GM23338 (cell line): ENCODE measurements at regions not wholly inside any gene's neighbourhood (a gene's known extent, or its start where the extent isn't known, plus 50 kb on each side); places are given as distances from the start of the nearest gene placed in this dataset.

Experiments used
- ATAC-seq: fragments of 200-7000 bp; cut with Tn5 transposase; 3 replicates; pipeline ENCODE4 v1.9.1; 2020
- DNase-seq: peaks from one replicate; pipeline ENCODE4 v3.0.0-alpha.2; 2015; ENCODE audit warnings: low spot score
- H2AFZ ChIP-seq: fragments of 200-600 bp; sonication (generic); 2 replicates; pipeline ENCODE4 v1.8.0; 2016; ENCODE audit warnings: antibody characterized with exemption, mild to moderate bottlenecking, moderate library complexity
- H3F3A ChIP-seq: fragments of 200-600 bp; sonication (generic); replicated peaks from 2 replicates; pipeline ENCODE4 v1.8.0; 2017; ENCODE audit warnings: antibody characterized with exemption, mixed run types, low read depth
- H3K27ac ChIP-seq: fragments of 200-600 bp; sonication (generic); 2 replicates; pipeline ENCODE4 v1.6.1; 2016; ENCODE audit warnings: low read depth
- H3K27me3 ChIP-seq: fragments of 200-600 bp; sonication (generic); 2 replicates; pipeline ENCODE4 v1.8.0; 2016; ENCODE audit warnings: mild to moderate bottlenecking, mixed run types, moderate library complexity; ENCODE audit not compliant: insufficient read depth
- H3K36me3 ChIP-seq: fragments of 200-600 bp; sonication (generic); 2 replicates; pipeline ENCODE4 v1.8.0; 2016; ENCODE audit warnings: mild to moderate bottlenecking; ENCODE audit not compliant: insufficient read depth
- H3K4me1 ChIP-seq: fragments of 200-600 bp; sonication (generic); 2 replicates; pipeline ENCODE4 v1.8.0; 2016; ENCODE audit warnings: mild to moderate bottlenecking, moderate library complexity; ENCODE audit not compliant: insufficient read depth
- H3K4me2 ChIP-seq: fragments of 200-600 bp; sonication (generic); 2 replicates; pipeline ENCODE4 v1.7.1; 2017; ENCODE audit warnings: mixed run types
- H3K4me3 ChIP-seq: fragments of 200-600 bp; sonication (generic); 2 replicates; pipeline ENCODE4 v1.6.1; 2016; ENCODE audit warnings: mixed run types
- H3K79me2 ChIP-seq: fragments of 200-600 bp; sonication (generic); replicated peaks from 2 replicates; pipeline ENCODE4 v1.8.0; 2017; ENCODE audit warnings: mild to moderate bottlenecking; ENCODE audit not compliant: insufficient read depth
- H3K9me2 ChIP-seq: fragments of 200-600 bp; sonication (generic); 2 replicates; pipeline ENCODE4 v1.8.0; 2017; ENCODE audit not compliant: insufficient read depth
- H4K20me1 ChIP-seq: fragments of 200-600 bp; sonication (generic); replicated peaks from 2 replicates; pipeline ENCODE4 v1.8.0; 2017; ENCODE audit warnings: mild to moderate bottlenecking; ENCODE audit not compliant: insufficient read depth
- H3K27ac Mint-ChIP-seq: 2 replicates; pipeline ENCODE4 v1.8.0; 2020; ENCODE audit warnings: inconsistent platforms, mild to moderate bottlenecking, moderate library complexity, mixed read lengths
- H3K27me3 Mint-ChIP-seq: 3 replicates; pipeline ENCODE4 v1.8.0; 2022; ENCODE audit warnings: low read depth, mild to moderate bottlenecking, moderate library complexity, mixed read lengths, inconsistent platforms; ENCODE audit not compliant: insufficient read depth, poor library complexity
- H3K36me3 Mint-ChIP-seq: 3 replicates; pipeline ENCODE4 v1.8.0; 2021; ENCODE audit warnings: low read depth, mild to moderate bottlenecking, inconsistent platforms, moderate library complexity, mixed read lengths
- H3K4me1 Mint-ChIP-seq: 3 replicates; pipeline ENCODE4 v1.8.0; 2020; ENCODE audit warnings: mild to moderate bottlenecking, inconsistent platforms, mixed read lengths
- H3K4me3 Mint-ChIP-seq: 3 replicates; pipeline ENCODE4 v1.8.0; 2021; ENCODE audit warnings: moderate library complexity, mild to moderate bottlenecking, inconsistent platforms, mixed read lengths
- H3K9me3 Mint-ChIP-seq: 3 replicates; pipeline ENCODE4 v1.8.0; 2020; ENCODE audit warnings: moderate library complexity, mild to moderate bottlenecking, inconsistent platforms, mixed read lengths
- EZH2phosphoT487 ChIP-seq: fragments of 200-600 bp; sonication (generic); IDR thresholded peaks from one replicate; pipeline ENCODE4 v1.8.1; 2018; ENCODE audit warnings: antibody characterized with exemption; ENCODE audit not compliant: unreplicated experiment
- JUNB ChIP-seq: IDR thresholded peaks from one replicate; pipeline ENCODE4 v1.6.1; 2016; ENCODE audit warnings: antibody characterized with exemption; ENCODE audit not compliant: unreplicated experiment
- NANOG ChIP-seq: IDR thresholded peaks from 2 replicates; pipeline ENCODE4 v1.6.1; 2016; ENCODE audit warnings: antibody characterized with exemption, borderline replicate concordance
- POLR2AphosphoS5 ChIP-seq: IDR thresholded peaks from 2 replicates; pipeline ENCODE4 v1.6.1; 2016; ENCODE audit warnings: antibody characterized with exemption, low read depth
- STAT1 ChIP-seq: IDR thresholded peaks from one replicate; pipeline ENCODE4 v1.6.1; 2016; ENCODE audit warnings: antibody characterized with exemption; ENCODE audit not compliant: unreplicated experiment
- ZNF114 ChIP-seq: fragments of 250-450 bp; sonication (Bioruptor Pico); IDR thresholded peaks from 2 replicates; pipeline ENCODE4 v1.5.0; 2020; ENCODE audit warnings: mild to moderate bottlenecking, moderate library complexity
- ZNF331 ChIP-seq: fragments of 250-450 bp; sonication (Bioruptor Pico); IDR thresholded peaks from 2 replicates; pipeline ENCODE4 v1.5.0; 2020; ENCODE audit warnings: low read depth, mild to moderate bottlenecking, moderate library complexity
- TF ChIP-seq, protein P1 (sequence below): fragments of 250-450 bp; sonication (Bioruptor Pico); IDR thresholded peaks from 2 replicates; pipeline ENCODE4 v1.5.0; 2020; ENCODE audit warnings: mild to moderate bottlenecking, moderate library complexity
- TF ChIP-seq, protein P2 (sequence below): IDR thresholded peaks from one replicate; pipeline ENCODE4 v1.6.1; 2018; ENCODE audit warnings: antibody characterized with exemption; ENCODE audit not compliant: unreplicated experiment

DNA sequence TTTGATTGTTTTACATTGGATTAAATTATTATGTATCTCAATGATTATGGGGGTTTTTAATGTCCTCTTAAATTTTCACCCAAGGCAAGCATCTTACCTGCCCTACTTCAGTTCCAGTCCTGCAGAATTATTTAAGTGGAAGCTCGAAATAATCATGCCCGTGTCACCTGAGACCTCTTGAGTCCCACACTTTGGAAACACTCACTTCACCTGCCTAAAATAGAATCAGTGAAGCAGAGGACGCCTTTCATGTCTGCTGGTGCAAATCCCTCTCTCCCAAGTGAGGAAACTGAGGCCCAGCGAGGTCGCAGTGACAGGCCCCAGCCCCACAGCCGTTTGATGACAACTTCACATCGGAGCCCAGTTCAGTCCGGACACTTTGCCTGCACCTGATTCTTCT lies 284.6 kb downstream of the C16orf95 start:
- ATAC-seq, result no peak
- Histone ChIP-seq H3K4me2 (no peak overlapping the region), H3K4me1 (no peaks in the 10 kb centered on the region), H2AFZ (no peak overlapping the region), H3K36me3 (no peaks in the 10 kb centered on the region), H4K20me1 (no peaks in the 10 kb centered on the region), H3F3A (no peaks in the 10 kb centered on the region), H3K27me3 (no peaks in the 10 kb centered on the region), H3K9me2 (0 out of 2 replicates have a peak, but pooled peaks cover 8% of the 10 kb centered on the region), H3K4me3 (no peak overlapping the region), H3K27ac (no peak overlapping the region), H3K79me2 (no peaks in the 10 kb centered on the region)
- TF ChIP-seq ZNF331 (CRISPR knock-in tag) (no peak), NANOG (no peak), STAT1 (no peak), POLR2AphosphoS5 (no peak), EZH2phosphoT487 (no peak), JUNB (no peak), ZNF114 (CRISPR knock-in tag) (no peak)
- TF ChIP-seq, protein P1, sequence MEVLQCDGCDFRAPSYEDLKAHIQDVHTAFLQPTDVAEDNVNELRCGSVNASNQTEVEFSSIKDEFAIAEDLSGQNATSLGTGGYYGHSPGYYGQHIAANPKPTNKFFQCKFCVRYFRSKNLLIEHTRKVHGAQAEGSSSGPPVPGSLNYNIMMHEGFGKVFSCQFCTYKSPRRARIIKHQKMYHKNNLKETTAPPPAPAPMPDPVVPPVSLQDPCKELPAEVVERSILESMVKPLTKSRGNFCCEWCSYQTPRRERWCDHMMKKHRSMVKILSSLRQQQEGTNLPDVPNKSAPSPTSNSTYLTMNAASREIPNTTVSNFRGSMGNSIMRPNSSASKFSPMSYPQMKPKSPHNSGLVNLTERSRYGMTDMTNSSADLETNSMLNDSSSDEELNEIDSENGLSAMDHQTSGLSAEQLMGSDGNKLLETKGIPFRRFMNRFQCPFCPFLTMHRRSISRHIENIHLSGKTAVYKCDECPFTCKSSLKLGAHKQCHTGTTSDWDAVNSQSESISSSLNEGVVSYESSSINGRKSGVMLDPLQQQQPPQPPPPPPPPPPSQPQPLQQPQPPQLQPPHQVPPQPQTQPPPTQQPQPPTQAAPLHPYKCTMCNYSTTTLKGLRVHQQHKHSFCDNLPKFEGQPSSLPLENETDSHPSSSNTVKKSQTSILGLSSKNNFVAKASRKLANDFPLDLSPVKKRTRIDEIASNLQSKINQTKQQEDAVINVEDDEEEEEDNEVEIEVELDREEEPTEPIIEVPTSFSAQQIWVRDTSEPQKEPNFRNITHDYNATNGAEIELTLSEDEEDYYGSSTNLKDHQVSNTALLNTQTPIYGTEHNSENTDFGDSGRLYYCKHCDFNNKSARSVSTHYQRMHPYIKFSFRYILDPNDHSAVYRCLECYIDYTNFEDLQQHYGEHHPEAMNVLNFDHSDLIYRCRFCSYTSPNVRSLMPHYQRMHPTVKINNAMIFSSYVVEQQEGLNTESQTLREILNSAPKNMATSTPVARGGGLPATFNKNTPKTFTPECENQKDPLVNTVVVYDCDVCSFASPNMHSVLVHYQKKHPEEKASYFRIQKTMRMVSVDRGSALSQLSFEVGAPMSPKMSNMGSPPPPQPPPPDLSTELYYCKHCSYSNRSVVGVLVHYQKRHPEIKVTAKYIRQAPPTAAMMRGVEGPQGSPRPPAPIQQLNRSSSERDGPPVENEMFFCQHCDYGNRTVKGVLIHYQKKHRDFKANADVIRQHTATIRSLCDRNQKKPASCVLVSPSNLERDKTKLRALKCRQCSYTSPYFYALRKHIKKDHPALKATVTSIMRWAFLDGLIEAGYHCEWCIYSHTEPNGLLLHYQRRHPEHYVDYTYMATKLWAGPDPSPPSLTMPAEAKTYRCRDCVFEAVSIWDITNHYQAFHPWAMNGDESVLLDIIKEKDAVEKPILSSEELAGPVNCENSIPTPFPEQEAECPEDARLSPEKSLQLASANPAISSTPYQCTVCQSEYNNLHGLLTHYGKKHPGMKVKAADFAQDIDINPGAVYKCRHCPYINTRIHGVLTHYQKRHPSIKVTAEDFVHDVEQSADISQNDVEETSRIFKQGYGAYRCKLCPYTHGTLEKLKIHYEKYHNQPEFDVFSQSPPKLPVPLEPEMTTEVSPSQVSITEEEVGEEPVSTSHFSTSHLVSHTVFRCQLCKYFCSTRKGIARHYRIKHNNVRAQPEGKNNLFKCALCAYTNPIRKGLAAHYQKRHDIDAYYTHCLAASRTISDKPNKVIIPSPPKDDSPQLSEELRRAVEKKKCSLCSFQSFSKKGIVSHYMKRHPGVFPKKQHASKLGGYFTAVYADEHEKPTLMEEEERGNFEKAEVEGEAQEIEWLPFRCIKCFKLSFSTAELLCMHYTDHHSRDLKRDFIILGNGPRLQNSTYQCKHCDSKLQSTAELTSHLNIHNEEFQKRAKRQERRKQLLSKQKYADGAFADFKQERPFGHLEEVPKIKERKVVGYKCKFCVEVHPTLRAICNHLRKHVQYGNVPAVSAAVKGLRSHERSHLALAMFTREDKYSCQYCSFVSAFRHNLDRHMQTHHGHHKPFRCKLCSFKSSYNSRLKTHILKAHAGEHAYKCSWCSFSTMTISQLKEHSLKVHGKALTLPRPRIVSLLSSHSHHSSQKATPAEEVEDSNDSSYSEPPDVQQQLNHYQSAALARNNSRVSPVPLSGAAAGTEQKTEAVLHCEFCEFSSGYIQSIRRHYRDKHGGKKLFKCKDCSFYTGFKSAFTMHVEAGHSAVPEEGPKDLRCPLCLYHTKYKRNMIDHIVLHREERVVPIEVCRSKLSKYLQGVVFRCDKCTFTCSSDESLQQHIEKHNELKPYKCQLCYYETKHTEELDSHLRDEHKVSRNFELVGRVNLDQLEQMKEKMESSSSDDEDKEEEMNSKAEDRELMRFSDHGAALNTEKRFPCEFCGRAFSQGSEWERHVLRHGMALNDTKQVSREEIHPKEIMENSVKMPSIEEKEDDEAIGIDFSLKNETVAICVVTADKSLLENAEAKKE (CRISPR knock-in tag), result no peak
- TF ChIP-seq, protein P2, sequence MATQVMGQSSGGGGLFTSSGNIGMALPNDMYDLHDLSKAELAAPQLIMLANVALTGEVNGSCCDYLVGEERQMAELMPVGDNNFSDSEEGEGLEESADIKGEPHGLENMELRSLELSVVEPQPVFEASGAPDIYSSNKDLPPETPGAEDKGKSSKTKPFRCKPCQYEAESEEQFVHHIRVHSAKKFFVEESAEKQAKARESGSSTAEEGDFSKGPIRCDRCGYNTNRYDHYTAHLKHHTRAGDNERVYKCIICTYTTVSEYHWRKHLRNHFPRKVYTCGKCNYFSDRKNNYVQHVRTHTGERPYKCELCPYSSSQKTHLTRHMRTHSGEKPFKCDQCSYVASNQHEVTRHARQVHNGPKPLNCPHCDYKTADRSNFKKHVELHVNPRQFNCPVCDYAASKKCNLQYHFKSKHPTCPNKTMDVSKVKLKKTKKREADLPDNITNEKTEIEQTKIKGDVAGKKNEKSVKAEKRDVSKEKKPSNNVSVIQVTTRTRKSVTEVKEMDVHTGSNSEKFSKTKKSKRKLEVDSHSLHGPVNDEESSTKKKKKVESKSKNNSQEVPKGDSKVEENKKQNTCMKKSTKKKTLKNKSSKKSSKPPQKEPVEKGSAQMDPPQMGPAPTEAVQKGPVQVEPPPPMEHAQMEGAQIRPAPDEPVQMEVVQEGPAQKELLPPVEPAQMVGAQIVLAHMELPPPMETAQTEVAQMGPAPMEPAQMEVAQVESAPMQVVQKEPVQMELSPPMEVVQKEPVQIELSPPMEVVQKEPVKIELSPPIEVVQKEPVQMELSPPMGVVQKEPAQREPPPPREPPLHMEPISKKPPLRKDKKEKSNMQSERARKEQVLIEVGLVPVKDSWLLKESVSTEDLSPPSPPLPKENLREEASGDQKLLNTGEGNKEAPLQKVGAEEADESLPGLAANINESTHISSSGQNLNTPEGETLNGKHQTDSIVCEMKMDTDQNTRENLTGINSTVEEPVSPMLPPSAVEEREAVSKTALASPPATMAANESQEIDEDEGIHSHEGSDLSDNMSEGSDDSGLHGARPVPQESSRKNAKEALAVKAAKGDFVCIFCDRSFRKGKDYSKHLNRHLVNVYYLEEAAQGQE, result no peak
- no peaks in the 10 kb centered on the region for H3K36me3 Mint-ChIP-seq
- peaks cover 4% of the 10 kb centered on the region for H3K27me3 Mint-ChIP-seq
- no peaks in the 10 kb centered on the region; the same call in 1 of the 3 replicates for H3K9me3 Mint-ChIP-seq
- DNase-seq, result no peak
- no peak overlapping the region for H3K4me3 Mint-ChIP-seq
- H3K4me1 Mint-ChIP-seq, result no peaks in the 10 kb centered on the region; the same call in 1 of the 3 replicates
- no peak overlapping the region for H3K27ac Mint-ChIP-seq
